Mesendoderm (in vitro differentiated cells): ENCODE measurements at regions not wholly inside any gene's neighbourhood (a gene's known extent, or its start where the extent isn't known, plus 50 kb on each side); places are given as distances from the start of the nearest gene placed in this dataset.

Experiments
- DNase-seq: peaks from one replicate; pipeline ENCODE4 v3.0.0; 2013
- H2AK5ac ChIP-seq: 2 replicates; pipeline ENCODE4 v1.6.1; 2013; ENCODE audit warnings: low read length, inconsistent platforms
- H2BK120ac ChIP-seq: 2 replicates; pipeline ENCODE4 v1.6.1; 2013; ENCODE audit warnings: low read depth, mild to moderate bottlenecking, low read length, moderate library complexity, mixed read lengths
- H2BK15ac ChIP-seq: replicated peaks from 2 replicates; pipeline ENCODE4 v1.6.1; 2013; ENCODE audit warnings: low read depth, mild to moderate bottlenecking, moderate library complexity
- H2BK5ac ChIP-seq: 2 replicates; pipeline ENCODE4 v1.6.1; 2013; ENCODE audit warnings: low read length, inconsistent platforms
- H3K18ac ChIP-seq: 2 replicates; pipeline ENCODE4 v1.6.1; 2013; ENCODE audit warnings: mild to moderate bottlenecking, low read length, mixed read lengths
- H3K23ac ChIP-seq: one replicate; pipeline ENCODE4 v1.6.1; 2013; ENCODE audit warnings: low read length
- H3K27ac ChIP-seq: 2 replicates; pipeline ENCODE4 v1.5.1; 2013; ENCODE audit warnings: low read depth, mild to moderate bottlenecking, inconsistent platforms, low read length, moderate library complexity
- H3K27me3 ChIP-seq: 2 replicates; pipeline ENCODE4 v1.6.1; 2013; ENCODE audit warnings: low read length, control low read depth, mild to moderate bottlenecking, inconsistent platforms; ENCODE audit not compliant: insufficient read depth, poor library complexity
- H3K36me3 ChIP-seq: 2 replicates; pipeline ENCODE4 v1.6.1; 2013; ENCODE audit warnings: low read length, inconsistent platforms; ENCODE audit not compliant: control insufficient read depth, insufficient read depth
- H3K4ac ChIP-seq: one replicate; pipeline ENCODE4 v1.6.1; 2013; ENCODE audit warnings: low read depth, mild to moderate bottlenecking, low read length, moderate library complexity
- H3K4me1 ChIP-seq: 2 replicates; pipeline ENCODE4 v1.6.1; 2013; ENCODE audit warnings: low read depth, low read length, inconsistent platforms; ENCODE audit not compliant: control insufficient read depth
- H3K4me2 ChIP-seq: 2 replicates; pipeline ENCODE4 v1.6.1; 2013; ENCODE audit warnings: low read length
- H3K4me3 ChIP-seq: 2 replicates; pipeline ENCODE4 v1.5.1; 2013; ENCODE audit warnings: mild to moderate bottlenecking, low read length
- H3K56ac ChIP-seq: one replicate; pipeline ENCODE4 v1.6.1; 2013; ENCODE audit warnings: low read length
- H3K79me1 ChIP-seq: 2 replicates; pipeline ENCODE4 v1.6.1; 2013; ENCODE audit warnings: low read length, inconsistent platforms
- H3K79me2 ChIP-seq: 2 replicates; pipeline ENCODE4 v1.6.1; 2013; ENCODE audit warnings: mild to moderate bottlenecking, low read length; ENCODE audit not compliant: control insufficient read depth, insufficient read depth
- H3K9ac ChIP-seq: 2 replicates; pipeline ENCODE4 v1.6.1; 2013; ENCODE audit warnings: low read length, inconsistent platforms
- H4K5ac ChIP-seq: one replicate; pipeline ENCODE4 v1.6.1; 2013; ENCODE audit warnings: low read length
- H4K8ac ChIP-seq: one replicate; pipeline ENCODE4 v1.6.1; 2013; ENCODE audit warnings: low read depth, mild to moderate bottlenecking, control low read depth, low read length, moderate library complexity
- WGBS: extraction: QIAGEN DNeasy Blood & Tissue Kit; methylation state at CpG from one replicate; pipeline ENCODE4 v1.1.7; 2013; ENCODE audit warnings: low lambda C conversion rate, missing lambda C conversion rate; ENCODE audit not compliant: insufficient coverage; ENCODE audit errors: extremely low coverage; 5-methylcytosine and 5-hydroxymethylcytosine counted together

- Histone ChIP-seq H2AK5ac (no peak overlapping the region), H4K5ac (no peak overlapping the region), H3K4ac (no peak overlapping the region), H3K4me1 (no peaks in the 10 kb centered on the region), H3K9ac (no peak overlapping the region), H3K79me2 (no peaks in the 10 kb centered on the region), H3K36me3 (no peaks in the 10 kb centered on the region), H3K18ac (no peak overlapping the region), H3K56ac (no peak overlapping the region), H2BK15ac (no peak overlapping the region), H2BK5ac (no peak overlapping the region), H3K79me1 (no peaks in the 10 kb centered on the region), H3K4me3 (no peak overlapping the region), H4K8ac (no peak overlapping the region), H3K27me3 (no peaks in the 10 kb centered on the region), H3K27ac (no peak overlapping the region), H3K23ac (no peak overlapping the region), H3K4me2 (no peak overlapping the region), H2BK120ac (no peak overlapping the region)
- WGBS, result 100% methylated on average over 1 of the region's 2 CpGs
- no peak for DNase-seq
These were observed 281.2 kb downstream of the SLITRK5 start for GRCh38 chr13:87952377-87952776.

- H3K79me2 ChIP-seq, result no peaks in the 10 kb centered on the region
- H2BK5ac ChIP-seq, result no peak overlapping the region
- no peak overlapping the region for H2AK5ac ChIP-seq
- no peak overlapping the region for H4K5ac ChIP-seq
- H3K36me3 ChIP-seq, result no peaks in the 10 kb centered on the region
- no peak overlapping the region for H3K9ac ChIP-seq
- no peak overlapping the region for H4K8ac ChIP-seq
- no peaks in the 10 kb centered on the region for H3K27me3 ChIP-seq
- no peak overlapping the region for H3K18ac ChIP-seq
- no peak overlapping the region for H2BK120ac ChIP-seq
- no peak overlapping the region for H3K27ac ChIP-seq
- WGBS, result no CpG with 5 or more reads among the region's 3 CpGs
- no peak overlapping the region for H3K4ac ChIP-seq
- H3K4me3 ChIP-seq, result no peak overlapping the region
- no peaks in the 10 kb centered on the region for H3K79me1 ChIP-seq
- DNase-seq, result no peak
- H3K4me1 ChIP-seq, result no peaks in the 10 kb centered on the region
- H3K4me2 ChIP-seq, result no peak overlapping the region
- no peak overlapping the region for H2BK15ac ChIP-seq
- H3K56ac ChIP-seq, result no peak overlapping the region
- no peak overlapping the region for H3K23ac ChIP-seq
These were observed 282.2 kb downstream of the SLITRK5 start for GRCh38 chr13:87953381-87953780.

GRCh38 chr13:87954091-87954490, 282.9 kb downstream of the SLITRK5 start:
- Histone ChIP-seq H2BK5ac (no peak overlapping the region), H3K18ac (no peak overlapping the region), H4K5ac (no peak overlapping the region), H4K8ac (no peak overlapping the region), H3K27ac (no peak overlapping the region), H3K79me1 (no peaks in the 10 kb centered on the region), H3K23ac (no peak overlapping the region), H3K4ac (no peak overlapping the region), H3K9ac (no peak overlapping the region), H3K79me2 (no peaks in the 10 kb centered on the region), H2BK15ac (no peak overlapping the region), H3K56ac (no peak overlapping the region), H3K36me3 (no peaks in the 10 kb centered on the region), H3K27me3 (no peaks in the 10 kb centered on the region), H2AK5ac (no peak overlapping the region), H3K4me3 (no peak overlapping the region), H2BK120ac (no peak overlapping the region), H3K4me2 (no peak overlapping the region), H3K4me1 (no peaks in the 10 kb centered on the region)
- no peak for DNase-seq
- no CpG with 5 or more reads among the region's 3 CpGs for WGBS

DNA sequence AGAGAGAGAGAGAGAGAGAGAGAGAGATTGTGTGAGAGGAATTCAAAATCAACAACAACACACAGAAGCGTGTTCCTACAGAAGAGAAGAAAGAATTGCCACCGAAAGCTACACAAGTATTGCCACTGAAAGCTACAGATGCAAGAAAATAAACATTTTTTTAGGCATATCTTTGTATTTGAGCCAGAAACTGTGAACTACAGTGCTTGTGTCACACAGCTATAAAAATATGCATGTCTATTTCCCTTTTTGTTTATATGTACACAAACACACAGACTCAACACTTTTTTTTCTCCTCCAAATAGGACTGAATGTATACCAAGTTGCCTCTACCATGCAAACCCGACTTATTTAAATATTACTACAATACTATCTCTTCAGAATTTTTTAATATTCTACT, 290.4 kb downstream of the SLITRK5 start:
- Histone ChIP-seq H3K4me1 (no peaks in the 10 kb centered on the region), H3K27ac (no peak overlapping the region), H3K23ac (no peak overlapping the region), H3K36me3 (no peaks in the 10 kb centered on the region), H2AK5ac (no peak overlapping the region), H3K4ac (no peak overlapping the region), H3K79me1 (no peaks in the 10 kb centered on the region), H2BK15ac (no peak overlapping the region), H3K4me2 (no peak overlapping the region), H3K9ac (no peak overlapping the region), H2BK5ac (no peak overlapping the region), H4K5ac (no peak overlapping the region), H3K79me2 (no peaks in the 10 kb centered on the region), H3K27me3 (no peaks in the 10 kb centered on the region), H2BK120ac (no peak overlapping the region), H4K8ac (no peak overlapping the region), H3K4me3 (no peak overlapping the region), H3K56ac (no peak overlapping the region), H3K18ac (no peak overlapping the region)
- no peak for DNase-seq
- WGBS, result 100% methylated on average over 1 of the region's 3 CpGs

DNA sequence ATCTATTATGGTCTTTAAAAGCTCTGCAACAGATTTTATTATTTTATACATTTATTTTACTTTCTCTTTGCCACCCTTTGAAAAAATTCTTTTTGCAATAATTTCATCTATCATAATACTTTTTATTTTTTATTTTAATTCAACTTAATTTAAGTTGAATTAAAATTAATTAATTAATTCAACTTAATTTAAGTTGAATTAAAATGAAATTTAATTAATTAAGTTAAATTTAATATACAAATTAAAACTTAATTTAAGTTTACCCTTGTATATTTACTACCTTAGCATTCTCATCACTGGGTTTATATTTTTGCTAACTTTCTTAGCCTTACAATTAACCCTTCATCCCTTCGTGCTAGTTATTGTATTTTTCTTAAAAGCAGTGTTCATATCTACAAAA, 301.4 kb downstream of the SLITRK5 start:
- no peak overlapping the region for H2AK5ac ChIP-seq
- H3K9ac ChIP-seq, result no peak overlapping the region
- H3K4me2 ChIP-seq, result no peak overlapping the region
- H3K18ac ChIP-seq, result no peak overlapping the region
- no peak overlapping the region for H4K8ac ChIP-seq
- no peak overlapping the region for H2BK15ac ChIP-seq
- H3K4me3 ChIP-seq, result no peak overlapping the region
- no peak for DNase-seq
- no peak overlapping the region for H2BK120ac ChIP-seq
- no CpG with 5 or more reads among the region's 1 CpG for WGBS
- H3K27ac ChIP-seq, result no peak overlapping the region
- no peaks in the 10 kb centered on the region for H3K36me3 ChIP-seq
- H3K23ac ChIP-seq, result no peak overlapping the region
- H3K4me1 ChIP-seq, result no peaks in the 10 kb centered on the region
- no peak overlapping the region for H3K56ac ChIP-seq
- H4K5ac ChIP-seq, result no peak overlapping the region
- no peaks in the 10 kb centered on the region for H3K79me1 ChIP-seq
- no peak overlapping the region for H2BK5ac ChIP-seq
- H3K4ac ChIP-seq, result no peak overlapping the region
- H3K27me3 ChIP-seq, result no peaks in the 10 kb centered on the region
- no peaks in the 10 kb centered on the region for H3K79me2 ChIP-seq

DNA sequence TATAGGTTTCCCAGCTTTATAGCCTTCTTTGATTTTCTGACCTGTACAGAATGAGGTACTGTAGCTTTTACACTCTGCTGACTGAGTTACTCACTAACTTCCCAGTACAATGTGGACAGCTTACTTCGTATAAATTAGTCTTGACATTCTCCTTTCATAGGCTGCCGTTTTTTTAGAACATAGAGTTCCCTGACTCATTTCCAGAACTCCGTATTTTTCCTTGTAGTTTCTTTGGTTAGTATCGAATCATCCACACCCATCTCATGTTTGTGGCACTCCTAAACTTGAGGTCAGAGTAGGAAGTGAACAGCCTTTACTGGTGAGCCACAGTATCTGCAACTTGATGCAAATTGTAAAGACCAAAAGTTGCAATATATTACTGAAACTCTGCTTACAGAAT, 303.9 kb downstream of the SLITRK5 start:
- Histone ChIP-seq H3K18ac (no peak overlapping the region), H3K4ac (no peak overlapping the region), H3K4me2 (no peak overlapping the region), H3K9ac (no peak overlapping the region), H2BK15ac (no peak overlapping the region), H2BK120ac (no peak overlapping the region), H3K4me1 (no peaks in the 10 kb centered on the region), H3K27ac (no peak overlapping the region), H2AK5ac (no peak overlapping the region), H4K8ac (no peak overlapping the region), H3K79me1 (no peaks in the 10 kb centered on the region), H3K27me3 (no peaks in the 10 kb centered on the region), H3K36me3 (no peaks in the 10 kb centered on the region), H3K79me2 (no peaks in the 10 kb centered on the region), H3K4me3 (no peak overlapping the region), H2BK5ac (no peak overlapping the region), H3K23ac (no peak overlapping the region), H4K5ac (no peak overlapping the region), H3K56ac (no peak overlapping the region)
- no CpG with 5 or more reads among the region's 4 CpGs for WGBS
- DNase-seq, result no peak
